H1 (cell line): ENCODE measurements at regions not wholly inside any gene's neighbourhood (a gene's known extent, or its start where the extent isn't known, plus 50 kb on each side); places are given as distances from the start of the nearest gene placed in this dataset.

Experiments
- ASH2L ChIP-seq: fragments of 200-600, 300-600 bp; sonication (generic); IDR thresholded peaks from one replicate; pipeline ENCODE4 v1.7.1; 2017; ENCODE audit warnings: low read length
- CTCF ChIP-seq, 3 experiments: IDR thresholded peaks; 1 replicate in 2 of 3; 2 replicates in 1 of 3; pipeline versions ENCODE4 v1.5.1 to v1.6.1; 2011; ENCODE audit warnings: low read length in 3 of 3, mild to moderate bottlenecking in 3 of 3, inconsistent platforms in 2 of 3, low read depth in 1 of 3, moderate library complexity in 1 of 3; ENCODE audit not compliant: insufficient read depth in 1 of 3; ENCODE audit errors: control extremely low read depth in 1 of 3
- RBBP5 ChIP-seq: IDR thresholded peaks from 2 replicates; pipeline ENCODE4 v1.7.1; 2012; ENCODE audit warnings: low read depth, mild to moderate bottlenecking, inconsistent platforms, low read length, moderate library complexity, borderline replicate concordance
- SIN3A ChIP-seq, 2 experiments: IDR thresholded peaks in 1 of 2; conservative IDR thresholded peaks in 1 of 2; 2 replicates each; pipeline ENCODE4 v1.6.1; 2011 to 2012; ENCODE audit warnings: low read length in 2 of 2, improper control_type of control experiment in 1 of 2, low read depth in 1 of 2, mild to moderate bottlenecking in 1 of 2

- TF ChIP-seq CTCF (IDR thresholded peaks at IDR 0.05; ENCODE audit: control extremely low read depth in 1 of 3, insufficient read depth in 1 of 3, low read depth in 1 of 3, low read length in 3 of 3) (no peak), SIN3A (conservative IDR thresholded peaks at IDR 0.05 in 1 of 2, IDR thresholded peaks at IDR 0.05 in 1 of 2; ENCODE audit: low read depth in 1 of 2, low read length in 2 of 2) (no peak), ASH2L (no peak), RBBP5 (no peak)
These were observed 63.9 kb upstream of the HAAO start (continued) for GRCh38 chr2:42856106-42856860.
